Heart right ventricle (tissue), 16 donors: ENCODE measurements at regions not wholly inside any gene's neighbourhood (a gene's known extent, or its start where the extent isn't known, plus 50 kb on each side); places are given as distances from the start of the nearest gene placed in this dataset.

Experiments
- ATAC-seq, 8 donors: fragments of 200-7000 bp; cut with Tn5 transposase; one replicate each; pipeline ENCODE4 v1.9.1; 2020; ENCODE audit warnings: mild to moderate bottlenecking in 8 of 8, moderate library complexity in 8 of 8, moderate number of reproducible peaks in 1 of 8
- DNase-seq, 2 donors: peaks; one replicate each; pipeline ENCODE4 v3.0.0-alpha.2; 2020
- H3K27ac ChIP-seq, 10 donors: fragments of 200-600 bp; sonication (generic) in 2 of 10; one replicate each; pipeline versions ENCODE4 v1.5.0 to v1.8.0; 2020 to 2022; ENCODE audit warnings: mild to moderate bottlenecking in 3 of 10
- H3K27me3 ChIP-seq, 7 donors: fragments of 200-600 bp; one replicate each; pipeline ENCODE4 v1.8.0; 2021 to 2022; ENCODE audit warnings: mild to moderate bottlenecking in 2 of 7
- H3K36me3 ChIP-seq, 9 donors: fragments of 200-600 bp; sonication (generic) in 1 of 9; one replicate each; pipeline versions ENCODE4 v1.5.0 to v1.8.0; 2020 to 2022; ENCODE audit warnings: mild to moderate bottlenecking in 2 of 9
- H3K4me1 ChIP-seq, 9 donors: fragments of 200-600 bp; sonication (generic) in 1 of 9; one replicate each; pipeline versions ENCODE4 v1.5.0 to v1.8.0; 2020 to 2022; ENCODE audit warnings: mild to moderate bottlenecking in 4 of 9
- H3K4me3 ChIP-seq, 10 donors: fragments of 200-600 bp; sonication (generic) in 2 of 10; one replicate each; pipeline versions ENCODE4 v1.5.0 to v1.8.0; 2020 to 2022; ENCODE audit warnings: mild to moderate bottlenecking in 7 of 10, moderate library complexity in 2 of 10
- H3K9me3 ChIP-seq, 11 donors: fragments of 200-600 bp in 10 of 11; sonication (generic) in 2 of 11; one replicate each; pipeline versions ENCODE4 v1.5.0 to v1.8.0; 2013 to 2022; ENCODE audit warnings: mild to moderate bottlenecking in 2 of 11, control low read depth in 1 of 11, moderate library complexity in 1 of 11
- CTCF ChIP-seq, 9 donors: fragments of 200-600 bp; sonication (generic) in 2 of 9; IDR thresholded peaks; one replicate each; pipeline versions ENCODE4 v1.5.0 to v1.8.0; 2021 to 2022; ENCODE audit warnings: antibody characterized with exemption in 9 of 9, mild to moderate bottlenecking in 5 of 9, moderate library complexity in 1 of 9
- WGBS, 2 donors: extraction: QIAGEN DNeasy Blood & Tissue Kit; methylation state at CpG; one replicate each; pipeline ENCODE4 v1.1.7; 2013; ENCODE audit warnings: inconsistent platforms in 1 of 2; 5-methylcytosine and 5-hydroxymethylcytosine counted together
- intact Hi-C, 10 donors: fragments of 100-400 bp; cut with DNase I; formaldehyde crosslinking; loops; one replicate each; pipeline versions ENCODE4 v1.11.1 to v1.14.2; 2022
- donor health status: Arrhythmogenic right ventricular cardiomyopathy.
- donor health status: ischemic (EF 13 %, LVEDD 7.1; RV severe dilation, severe dysfunction).
- donor health status: healthy with polysubstance abuse.
- donor health status: DM: no; HTN: yes; CAD: no.
- donor health status: DM: no; HTN: no; CAD: no.
- donor health status: ischemic (EF 25% LVEDD 6.9; RV normal size, moderate dysfunction).
- donor health status: ischemic (EF 25% LVEDD 5.7; RV mildly dilated, moderate dysfunction).
- donor health status: healthy.
- donor health status: DM: yes; HTN: yes; CAD: no.
- donor health status: Ischemic cardiomyopathy.
- donor health status: ischemic (EF 35%, LVEDD 5.7; RV mildly dilated, moderate dysfunction).
- donor health status: nonischemic (EF 11% LVEDD 7.7; RV severe dilation, severe dysfunction).
- donor health status: DM: yes; HTN: yes; CAD: no.
- donor health status: PGD.
- donor health status: ischemic (EF 29% LVEDD 5.4; RV normal size, mild dysfunction).
- donor health status: nonischemic (EF 23%, LVEDD 6.1; RV moderate dilation, normal function).

- Histone ChIP-seq H3K4me1 (peaks cover 0 to 3% (median 0%) of the 10 kb centered on the region in 9 donors), H3K27ac (no peak overlapping the region), H3K36me3 (no peaks in the 10 kb centered on the region), H3K27me3 (no peaks in the 10 kb centered on the region), H3K4me3 (no peak overlapping the region), H3K9me3 (peaks cover 0 to 8% (median 0%) of the 10 kb centered on the region in 11 donors)
- WGBS, 2 donors = 99 to 100% methylated on average over 4 of the region's 4 CpGs
- no peak for TF ChIP-seq CTCF (IDR thresholded peaks at IDR 0.05)
- ATAC-seq (no peak), DNase-seq (no peak)
- intact Hi-C loops = loop anchor here in 3 of 10 donors (5.0 to 10.0 kb wide), 4 partner anchors 45 to 295 kb away; partner anchors contain the start of genes NBR1 (in 1 of the 3), RND2 (in 1 of the 3), TMEM106A (in 1 of the 3) and VAT1 (in 1 of the 3)
Observed at GRCh38 chr17:43319293-43320124, 79.3 kb upstream of the ARL4D start.

- intact Hi-C loops = loop anchor here in 3 of 10 donors (5.0 to 10.0 kb wide), 4 partner anchors 48 to 292 kb away; partner anchors contain the start of genes NBR1 (in 1 of the 3), RND2 (in 1 of the 3), TMEM106A (in 1 of the 3) and VAT1 (in 1 of the 3)
- no peak overlapping the region for H3K27ac ChIP-seq
Observed at GRCh38 chr17:43316522-43317142, 82.2 kb upstream of the ARL4D start.

GRCh38 chr17:43315858-43316521 lies 82.2 kb upstream of the RNU2-1 start:
- ATAC-seq (no peak), DNase-seq (no peak)
- Histone ChIP-seq H3K27ac (no peak overlapping the region), H3K36me3 (no peaks in the 10 kb centered on the region), H3K4me3 (no peak overlapping the region), H3K27me3 (no peaks in the 10 kb centered on the region), H3K4me1 (no peaks in the 10 kb centered on the region), H3K9me3 (peaks cover 0 to 8% (median 0%) of the 10 kb centered on the region in 11 donors)
- no peak for TF ChIP-seq CTCF (IDR thresholded peaks at IDR 0.05)
- WGBS, 2 donors = 4 to 6% methylated on average over 15 of the region's 15 CpGs
- intact Hi-C loops = loop anchor here in 3 of 10 donors (5.0 to 10.0 kb wide), 4 partner anchors 49 to 291 kb away; partner anchors contain the start of genes NBR1 (in 1 of the 3), RND2 (in 1 of the 3), TMEM106A (in 1 of the 3) and VAT1 (in 1 of the 3)

More at GRCh38 chr17:43316522-43317142, 82.2 kb upstream of the ARL4D start:
- no peaks in the 10 kb centered on the region for H3K27me3 ChIP-seq
- no peaks in the 10 kb centered on the region for H3K4me1 ChIP-seq
- no peaks in the 10 kb centered on the region for H3K36me3 ChIP-seq
- peaks cover 0 to 8% (median 0%) of the 10 kb centered on the region in 11 donors for H3K9me3 ChIP-seq
- DNase-seq (no peak), ATAC-seq (no peak)
- 71 to 72% methylated on average over 19 of the region's 19 CpGs for WGBS, 2 donors
- no peak for TF ChIP-seq CTCF (IDR thresholded peaks at IDR 0.05)
- H3K4me3 ChIP-seq = no peak overlapping the region

GRCh38 chr17:43315369-43315768 lies 81.6 kb upstream of the RNU2-1 start:
- Histone ChIP-seq H3K4me3 (no peak overlapping the region), H3K4me1 (no peaks in the 10 kb centered on the region), H3K9me3 (peaks cover 0 to 8% (median 0%) of the 10 kb centered on the region in 11 donors), H3K27ac (no peak overlapping the region), H3K27me3 (no peaks in the 10 kb centered on the region), H3K36me3 (no peaks in the 10 kb centered on the region)
- no peak for ATAC-seq
- no peak for DNase-seq
- no peak for TF ChIP-seq CTCF (IDR thresholded peaks at IDR 0.05)
- intact Hi-C loops = loop anchor here in 3 of 10 donors (5.0 to 10.0 kb wide), 4 partner anchors 49 to 291 kb away; partner anchors contain the start of genes NBR1 (in 1 of the 3), RND2 (in 1 of the 3), TMEM106A (in 1 of the 3) and VAT1 (in 1 of the 3)
- WGBS, 2 donors = 1% methylated on average over 32 of the region's 32 CpGs
